SU-DHL-6 (cell line): ENCODE measurements at regions not wholly inside any gene's neighbourhood (a gene's known extent, or its start where the extent isn't known, plus 50 kb on each side); places are given as distances from the start of the nearest gene placed in this dataset.

Source experiments
- H2AFZ ChIP-seq: fragments of 200-600 bp; sonication (generic); 2 replicates; pipeline ENCODE4 v1.6.1; 2014; ENCODE audit warnings: low read depth, mild to moderate bottlenecking, moderate library complexity, mixed read lengths, antibody characterized with exemption, low read length; ENCODE audit not compliant: severe bottlenecking
- H3F3A ChIP-seq: fragments of 200-600 bp; shearing (Covaris generic); 2 replicates; pipeline ENCODE4 v1.6.0; 2016; ENCODE audit warnings: antibody characterized with exemption, mild to moderate bottlenecking; ENCODE audit not compliant: insufficient read depth
- H3K27ac ChIP-seq: fragments of 200-600 bp; sonication (generic); 2 replicates; pipeline ENCODE4 v1.5.1; 2016; ENCODE audit warnings: low read depth, mild to moderate bottlenecking, low read length, moderate library complexity, mixed read lengths
- H3K27me3 ChIP-seq: fragments of 200-600 bp; sonication (generic), shearing (Covaris generic); 2 replicates; pipeline ENCODE4 v1.6.0; 2014; ENCODE audit warnings: mild to moderate bottlenecking, low read length
- H3K36me3 ChIP-seq: fragments of 200-600 bp; sonication (generic); 2 replicates; pipeline ENCODE4 v1.6.1; 2014; ENCODE audit warnings: mild to moderate bottlenecking, low read length, mixed read lengths
- H3K4me2 ChIP-seq: fragments of 300-600, 200-600 bp; shearing (Covaris generic), sonication (generic); 2 replicates; pipeline ENCODE4 v1.6.0; 2014; ENCODE audit warnings: low read length, low read depth, mild to moderate bottlenecking; ENCODE audit not compliant: poor library complexity, severe bottlenecking
- H3K4me3 ChIP-seq: fragments of 200-600 bp; sonication (generic); 2 replicates; pipeline ENCODE4 v1.5.1; 2014; ENCODE audit warnings: antibody characterized with exemption, low read length, mild to moderate bottlenecking, mixed read lengths; ENCODE audit not compliant: insufficient read depth, poor library complexity, severe bottlenecking
- H3K79me2 ChIP-seq: fragments of 200-600 bp; sonication (generic); 2 replicates; pipeline ENCODE4 v1.6.1; 2014; ENCODE audit warnings: mild to moderate bottlenecking, low read length, moderate library complexity; ENCODE audit not compliant: insufficient read depth
- H3K9ac ChIP-seq: fragments of 200-600 bp; sonication (generic); 2 replicates; pipeline ENCODE4 v1.7.0; 2014; ENCODE audit warnings: mild to moderate bottlenecking, low read length
- H3K9me2 ChIP-seq: fragments of 200-600 bp; sonication (generic); replicated peaks from 2 replicates; pipeline ENCODE4 v1.6.1; 2014; ENCODE audit warnings: low read length; ENCODE audit not compliant: insufficient read depth
- H3K9me3 ChIP-seq: fragments of 200-600 bp; sonication (generic); 2 replicates; pipeline ENCODE4 v1.6.1; 2014; ENCODE audit warnings: low read length, mixed read lengths; ENCODE audit not compliant: insufficient read depth
- H4K20me1 ChIP-seq: fragments of 200-600 bp; sonication (generic); 2 replicates; pipeline ENCODE4 v1.6.1; 2014; ENCODE audit warnings: low read depth, mild to moderate bottlenecking, antibody characterized with exemption, low read length, moderate library complexity, mixed read lengths
- CTCF ChIP-seq: fragments of 200-600 bp; sonication (generic); IDR thresholded peaks from one replicate; pipeline ENCODE4 v1.5.1; 2017; ENCODE audit warnings: antibody characterized with exemption, mild to moderate bottlenecking, low read length, moderate library complexity; ENCODE audit not compliant: insufficient read depth, poor library complexity, severe bottlenecking
- EZH2phosphoT487 ChIP-seq: fragments of 200-600 bp; sonication (generic), shearing (Covaris generic); conservative IDR thresholded peaks from 2 replicates; pipeline ENCODE4 v1.6.1; 2018; ENCODE audit warnings: mild to moderate bottlenecking, antibody characterized with exemption, low read length, moderate library complexity, mixed read lengths

- Histone ChIP-seq H3K9ac (no peak overlapping the region), H3K9me2 (no peaks in the 10 kb centered on the region), H4K20me1 (no peaks in the 10 kb centered on the region), H3K4me3 (no peak overlapping the region), H3K36me3 (no peaks in the 10 kb centered on the region), H3K27ac (no peak overlapping the region), H3K27me3 (no peaks in the 10 kb centered on the region), H2AFZ (no peak overlapping the region), H3K4me2 (no peak overlapping the region), H3K9me3 (no peaks in the 10 kb centered on the region), H3F3A (peaks cover 12% of the 10 kb centered on the region), H3K79me2 (no peaks in the 10 kb centered on the region)
- no peak for TF ChIP-seq CTCF
- TF ChIP-seq EZH2phosphoT487 = no peak
Observed at GRCh38 chr2:8569332-8569930, 112.4 kb upstream of the ID2 start.

GRCh38 chr2:8570637-8571036, 111.2 kb upstream of the ID2 start:
- no peaks in the 10 kb centered on the region for H3K27me3 ChIP-seq
- H3K4me3 ChIP-seq = no peak overlapping the region
- no peaks in the 10 kb centered on the region for H3K9me2 ChIP-seq
- H3K27ac ChIP-seq = no peak overlapping the region
- H3K9ac ChIP-seq = no peak overlapping the region
- TF ChIP-seq CTCF (no peak), EZH2phosphoT487 (no peak)
- H3K79me2 ChIP-seq = no peaks in the 10 kb centered on the region
- no peak overlapping the region for H2AFZ ChIP-seq
- peaks cover 20% of the 10 kb centered on the region for H3F3A ChIP-seq
- no peak overlapping the region for H3K4me2 ChIP-seq
- H4K20me1 ChIP-seq = no peaks in the 10 kb centered on the region
- no peaks in the 10 kb centered on the region for H3K9me3 ChIP-seq
- H3K36me3 ChIP-seq = no peaks in the 10 kb centered on the region

- no peaks in the 10 kb centered on the region for H3K79me2 ChIP-seq
- H3K4me3 ChIP-seq = no peak overlapping the region
- no peak for TF ChIP-seq CTCF
- no peak for TF ChIP-seq EZH2phosphoT487
- H3K27ac ChIP-seq = peak overlapping the region; percentile 88
- no peaks in the 10 kb centered on the region for H4K20me1 ChIP-seq
- no peaks in the 10 kb centered on the region for H3K36me3 ChIP-seq
- H3K4me2 ChIP-seq = peak overlapping the region; percentile 30
- H3K9me2 ChIP-seq = no peaks in the 10 kb centered on the region
- H2AFZ ChIP-seq = no peak overlapping the region
- H3K9me3 ChIP-seq = no peaks in the 10 kb centered on the region
- no peak overlapping the region for H3K9ac ChIP-seq
- H3K27me3 ChIP-seq = no peaks in the 10 kb centered on the region
- H3F3A ChIP-seq = peaks cover 20% of the 10 kb centered on the region
Observed at GRCh38 chr2:8571301-8571791, 110.5 kb upstream of the ID2 start.
